Fibroblast of lung (primary cell): ENCODE measurements at regions not wholly inside any gene's neighbourhood (a gene's known extent, or its start where the extent isn't known, plus 50 kb on each side); places are given as distances from the start of the nearest gene placed in this dataset.

Experiments
- CTCF ChIP-seq, 2 donors: IDR thresholded peaks in 1 of 2; conservative IDR thresholded peaks in 1 of 2; 1 replicate in 1 of 2; 2 replicates in 1 of 2; pipeline ENCODE4 v1.5.1; 2011 to 2012; ENCODE audit warnings: low read length in 2 of 2, control low read depth in 1 of 2, inconsistent platforms in 1 of 2, low read depth in 1 of 2, mild to moderate bottlenecking in 1 of 2
- EZH2 ChIP-seq: IDR thresholded peaks from 2 replicates; pipeline ENCODE4 v1.5.1; 2012; ENCODE audit warnings: low read length, control low read depth, mild to moderate bottlenecking; ENCODE audit errors: missing control alignments

GRCh38 chr3:94564247-94564646, 501.4 kb downstream of the NSUN3 start:
- TF ChIP-seq CTCF (conservative IDR thresholded peaks at IDR 0.05 in 1 of 2, IDR thresholded peaks at IDR 0.05 in 1 of 2; ENCODE audit: low read depth in 1 of 2, low read length in 2 of 2), result no peak
- TF ChIP-seq EZH2, result no peak
